GM12878 (cell line): ENCODE measurements at regions not wholly inside any gene's neighbourhood (a gene's known extent, or its start where the extent isn't known, plus 50 kb on each side); places are given as distances from the start of the nearest gene placed in this dataset.
A peak's percentile ranks its signal among the peaks of the same experiment; 100 is the strongest.

Experiments used
- ATAC-seq: fragments of 200-7000 bp; cut with Tn5 transposase; 3 replicates; pipeline ENCODE4 v1.9.1; 2020; ENCODE audit warnings: mild to moderate bottlenecking, moderate library complexity
- BruUV-seq: library from RNA; stranded (reverse); fragments of 400-500 nt; replicated peaks from 2 replicates; lab custom pipeline; 2021; lab: Mats Ljungman, UMichigan
- CTCF ChIA-PET: fragments of 300-600 bp; sonication (Branson Sonifier 250); formaldehyde crosslinking; extraction: SDS; loops from one replicate; lab custom pipeline; 2021; ENCODE audit warnings: inconsistent platforms; lab: Yijun Ruan, JAX
- POLR2A ChIA-PET: fragments of 350-600 bp; formaldehyde crosslinking; extraction: SDS; loops from one replicate; lab custom pipeline; 2021; ENCODE audit warnings: inconsistent platforms; lab: Charles Lee
- RAD21 ChIA-PET: fragments of 300-600 bp; sonication (Branson Sonifier 250); formaldehyde crosslinking; loops from one replicate; lab custom pipeline; 2023; ENCODE audit warnings: antibody characterized with exemption; ENCODE audit not compliant: unreplicated experiment; lab: Charles Lee
- SMC1A ChIA-PET: fragments of 300-600 bp; sonication (Branson Sonifier 250); formaldehyde crosslinking; loops from one replicate; lab custom pipeline; 2023; ENCODE audit not compliant: unreplicated experiment, uncharacterized antibody; lab: Charles Lee
- DNase-seq: peaks from one replicate; pipeline ENCODE4 v3.0.0-alpha.2; 2011; ENCODE audit warnings: low read depth, low spot score
- FAIRE-seq: peaks from 3 replicates; lab custom pipeline; 2011; peaks lifted over from hg19 to GRCh38; lab: Jason Lieb, UNC
- H2AFZ ChIP-seq: 2 replicates; pipeline ENCODE4 v1.6.0; 2011; ENCODE audit warnings: low read depth, low read length, control low read depth; ENCODE audit not compliant: control insufficient read depth
- H3K27ac ChIP-seq: 2 replicates; pipeline ENCODE4 v1.5.1; 2011; ENCODE audit warnings: control low read depth; ENCODE audit not compliant: control insufficient read depth, insufficient read depth
- H3K27me3 ChIP-seq, 2 experiments: replicated peaks in 1 of 2; 2 replicates each; pipeline versions ENCODE4 v1.6.0 to v1.6.1; 2011; ENCODE audit warnings: low read length in 1 of 2; ENCODE audit not compliant: control insufficient read depth in 2 of 2, insufficient read depth in 2 of 2
- H3K36me3 ChIP-seq, 2 experiments: 2 replicates each; pipeline ENCODE4 v1.5.1; 2011; ENCODE audit warnings: low read length in 1 of 2; ENCODE audit not compliant: control insufficient read depth in 2 of 2, insufficient read depth in 2 of 2
- H3K4me1 ChIP-seq: 2 replicates; pipeline ENCODE4 v1.6.1; 2011; ENCODE audit warnings: mild to moderate bottlenecking, low read length, moderate library complexity, mixed read lengths; ENCODE audit not compliant: control insufficient read depth, insufficient read depth
- H3K4me2 ChIP-seq: 2 replicates; pipeline ENCODE4 v1.6.0; 2011; ENCODE audit warnings: control low read depth; ENCODE audit not compliant: control insufficient read depth, insufficient read depth
- H3K4me3 ChIP-seq: fragments of 200-600 bp; sonication (generic); 2 replicates; pipeline ENCODE4 v1.5.1; 2016
- H3K79me2 ChIP-seq: 2 replicates; pipeline ENCODE4 v1.6.0; 2011; ENCODE audit warnings: low read length; ENCODE audit not compliant: control insufficient read depth, insufficient read depth
- H3K9ac ChIP-seq: 2 replicates; pipeline ENCODE4 v1.8.0; 2011; ENCODE audit warnings: low read length, control low read depth, mixed read lengths; ENCODE audit not compliant: control insufficient read depth, insufficient read depth
- H3K9me3 ChIP-seq: replicated peaks from 3 replicates; pipeline ENCODE4 v1.5.1; 2011; ENCODE audit warnings: mild to moderate bottlenecking, low read length; ENCODE audit not compliant: control insufficient read depth, insufficient read depth
- H4K20me1 ChIP-seq: 2 replicates; pipeline ENCODE4 v1.6.0; 2011; ENCODE audit not compliant: control insufficient read depth, insufficient read depth
- IKZF2 ChIP-seq, 2 experiments: fragments of 450-650 bp; IDR thresholded peaks; 2 replicates each; pipeline ENCODE4 v1.6.1; 2017; ENCODE audit warnings: mild to moderate bottlenecking in 2 of 2, moderate library complexity in 2 of 2
- SMAD5 ChIP-seq: IDR thresholded peaks from 2 replicates; pipeline ENCODE4 v1.6.1; 2016; ENCODE audit warnings: antibody characterized with exemption, low read depth
- TAF1 ChIP-seq: IDR thresholded peaks from 2 replicates; pipeline ENCODE4 v1.6.1; 2011; ENCODE audit warnings: mild to moderate bottlenecking, low read depth, low read length, borderline replicate concordance
- WGBS: methylation state at CpG from one replicate; pipeline ENCODE4 v1.1.6; 2016; ENCODE audit warnings: low lambda C conversion rate; ENCODE audit not compliant: insufficient replicate concordance, insufficient coverage; ENCODE audit errors: missing lambda C conversion rate; 5-methylcytosine and 5-hydroxymethylcytosine counted together
- in situ Hi-C: fragments of 300-500 bp; cut with MboI; formaldehyde crosslinking; loops from 9 replicates; pipeline ENCODE4 v1.14.3; 2018; ENCODE audit warnings: mixed read lengths
- intact Hi-C: fragments of 100-400 bp; cut with micrococcal nuclease; formaldehyde crosslinking; loops from one replicate; pipeline ENCODE4 v1.14.2; 2022; ENCODE audit not compliant: unreplicated experiment
- TF ChIP-seq, protein P1 (sequence below): IDR thresholded peaks from 2 replicates; pipeline ENCODE4 v1.6.1; 2012; ENCODE audit warnings: low read depth, low read length, improper control_type of control experiment

DNA sequence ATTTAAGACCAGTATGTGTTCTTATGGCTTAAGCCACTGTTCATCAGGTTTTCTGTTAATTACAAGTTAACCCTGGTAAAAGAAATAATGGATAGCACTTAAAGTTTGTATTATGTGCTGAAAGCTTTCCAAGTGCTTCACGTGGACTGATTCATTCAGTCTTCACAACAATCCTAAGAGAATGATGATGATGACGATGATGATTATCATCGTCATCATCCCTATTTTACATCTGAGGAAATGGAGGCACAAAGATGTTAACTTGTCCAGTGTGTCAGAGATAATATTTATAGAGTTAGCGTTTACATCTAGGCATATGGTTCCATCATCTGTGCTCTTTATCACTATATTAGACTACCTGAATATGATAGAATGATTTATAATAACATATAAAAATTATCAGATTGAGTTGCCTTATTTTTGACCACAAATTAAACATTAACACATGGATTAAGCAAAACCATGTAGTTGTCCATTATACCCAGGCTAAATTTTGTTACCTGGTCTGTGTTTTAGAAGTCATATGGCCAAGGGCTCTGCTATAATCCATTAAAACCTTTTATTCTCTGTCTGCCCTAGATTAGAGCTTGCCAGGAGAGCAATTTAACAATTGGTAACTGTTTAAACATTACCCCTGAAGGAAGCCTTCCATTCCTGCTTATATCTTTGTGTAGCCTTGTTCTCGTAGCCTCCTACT lies 102.3 kb upstream of the MAP3K1 start:
- POLR2A ChIA-PET: no interaction called here

DNA sequence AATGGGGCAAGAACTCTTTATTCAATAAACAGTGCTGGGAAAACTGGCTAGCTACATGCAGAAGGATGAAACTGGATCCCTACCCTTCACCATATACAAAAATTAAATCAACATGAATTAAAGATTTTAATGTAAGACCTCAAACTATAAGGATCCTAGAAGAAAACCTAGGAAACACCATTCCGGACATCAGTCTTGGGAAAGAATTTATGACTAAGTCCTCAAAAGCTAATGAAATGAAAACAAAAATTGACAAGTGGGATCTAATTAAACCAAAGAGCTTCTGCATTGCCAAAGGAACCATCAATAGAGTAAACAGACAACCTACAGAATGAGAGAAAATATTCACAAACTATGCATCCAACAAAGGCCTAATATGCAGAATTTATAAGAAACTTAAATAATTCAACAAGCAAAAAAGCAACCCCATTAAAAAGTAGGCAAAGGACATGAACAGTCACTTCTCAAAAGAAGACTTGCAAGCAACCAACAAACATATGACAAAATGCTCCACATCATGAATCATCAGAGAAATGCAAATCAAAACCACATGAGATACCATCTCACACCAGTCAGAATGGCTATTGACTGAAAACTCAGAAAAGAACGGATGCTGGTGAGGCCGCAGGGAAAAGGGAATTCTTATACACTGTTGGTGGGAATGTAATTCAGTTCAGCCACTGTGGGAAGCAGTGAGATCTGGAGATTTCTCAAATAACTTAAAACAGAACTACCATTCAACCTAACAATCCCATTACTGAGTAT lies 104.3 kb upstream of the MAP3K1 start:
- RAD21 ChIA-PET: no interaction called here
- ATAC-seq: peak; percentile 55
- Histone ChIP-seq H3K27me3 (peaks cover 0 to 12% of the 10 kb centered on the region in 2 experiments; a peak in 2 of 4 replicates), H2AFZ (no peak overlapping the region), H3K9me3 (peaks cover 2% of the 10 kb centered on the region; the same call in 1 of the 3 replicates), H3K9ac (no peak overlapping the region), H4K20me1 (no peaks in the 10 kb centered on the region), H3K4me2 (no peak overlapping the region), H3K27ac (no peak overlapping the region), H3K4me3 (no peak overlapping the region), H3K36me3 (no peaks in the 10 kb centered on the region)
- no peak for FAIRE-seq
- no TSS peak for BruUV-seq
- SMC1A ChIA-PET: interaction anchor here (0.8 to 1.5 kb wide), 5 partner anchors 35 to 296 kb away, joined by 3 to 4 read pairs (median 3); no protein-coding TSS in a partner anchor
- POLR2A ChIA-PET: no interaction called here
- intact Hi-C loops: no loop called here
- DNase-seq: no peak
- TF ChIP-seq IKZF2 (IDR thresholded peaks at IDR 0.05): peak in 1 of 2 experiments; percentile 42; a peak in 1 of 4 replicates
- no peak for TF ChIP-seq SMAD5
- TF ChIP-seq TAF1: no peak
- TF ChIP-seq, all 136 proteins: peak for 1
- Histone ChIP-seq H3K79me2 (no peaks in the 10 kb centered on the region), H3K4me1 (no peaks in the 10 kb centered on the region)
- in situ Hi-C loops: no loop called here
- 34% methylated on average over 3 of the region's 3 CpGs for WGBS
- CTCF ChIA-PET: no interaction called here

More for the DNA sequence above, 102.3 kb upstream of the MAP3K1 start:
- no peaks in the 10 kb centered on the region for H3K36me3 ChIP-seq
- 48% methylated on average over 5 of the region's 5 CpGs for WGBS
- no peak for DNase-seq
- H3K79me2 ChIP-seq: no peaks in the 10 kb centered on the region
- H3K4me3 ChIP-seq: no peak overlapping the region
- peaks cover 0 to 17% of the 10 kb centered on the region in 2 experiments for H3K27me3 ChIP-seq
- ChIA-PET RAD21 (interaction anchor here (0.9 kb wide), 1 partner anchor 14 kb away, joined by 3 read pairs; no protein-coding TSS in a partner anchor), CTCF (no interaction called here)
- no TSS peak for BruUV-seq
- no peaks in the 10 kb centered on the region for H4K20me1 ChIP-seq
- H3K9me3 ChIP-seq: peaks cover 2% of the 10 kb centered on the region; the same call in 1 of the 3 replicates
- no peak overlapping the region for H3K9ac ChIP-seq
- FAIRE-seq: no peak
- H3K4me2 ChIP-seq: no peak overlapping the region
- TF ChIP-seq, protein P1, sequence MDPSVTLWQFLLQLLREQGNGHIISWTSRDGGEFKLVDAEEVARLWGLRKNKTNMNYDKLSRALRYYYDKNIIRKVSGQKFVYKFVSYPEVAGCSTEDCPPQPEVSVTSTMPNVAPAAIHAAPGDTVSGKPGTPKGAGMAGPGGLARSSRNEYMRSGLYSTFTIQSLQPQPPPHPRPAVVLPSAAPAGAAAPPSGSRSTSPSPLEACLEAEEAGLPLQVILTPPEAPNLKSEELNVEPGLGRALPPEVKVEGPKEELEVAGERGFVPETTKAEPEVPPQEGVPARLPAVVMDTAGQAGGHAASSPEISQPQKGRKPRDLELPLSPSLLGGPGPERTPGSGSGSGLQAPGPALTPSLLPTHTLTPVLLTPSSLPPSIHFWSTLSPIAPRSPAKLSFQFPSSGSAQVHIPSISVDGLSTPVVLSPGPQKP: no peak
- TF ChIP-seq, all 136 proteins: peak for 0
- Histone ChIP-seq H3K27ac (no peak overlapping the region), H3K4me1 (no peaks in the 10 kb centered on the region), H2AFZ (no peak overlapping the region)
- SMC1A ChIA-PET: interaction anchor here (1.3 kb wide), 1 partner anchor 51 kb away, joined by 3 read pairs; no protein-coding TSS in a partner anchor
- ATAC-seq: no peak
- in situ Hi-C loops: no loop called here
- intact Hi-C loops: no loop called here
